ENCODE measurements at regions not wholly inside any gene's neighbourhood (a gene's known extent, or its start where the extent isn't known, plus 50 kb on each side); places are given as distances from the start of the nearest gene placed in this dataset.
"Not testable (repeated sequence)": the region's sequence is repeated elsewhere in the genome, so short reads cannot be mapped to it uniquely, and the experiment has no call there.

- Histone ChIP-seq H3K4me1 (no peaks in the 10 kb centered on the region), H3K27me3 (no peaks in the 10 kb centered on the region), H3K9me3 (no peaks in the 10 kb centered on the region), H3K36me3 (no peaks in the 10 kb centered on the region), H3K4me3 (no peak overlapping the region), H3K27ac (no peak overlapping the region)
- no peak for DNase-seq (ENCODE audit: low spot score in 2 of 2)
- peak in 1 of 2 donors; percentile 23 for TF ChIP-seq CTCF (IDR thresholded peaks at IDR 0.05)
- no peak for TF ChIP-seq POLR2A (IDR thresholded peaks at IDR 0.05)
- TF ChIP-seq POLR2AphosphoS5 (IDR thresholded peaks at IDR 0.05), result no peak
- no peak for TF ChIP-seq EP300 (IDR thresholded peaks at IDR 0.05)
These were observed 126.4 kb downstream of the KDR start for GRCh38 chr4:54999003-54999402.

DNA sequence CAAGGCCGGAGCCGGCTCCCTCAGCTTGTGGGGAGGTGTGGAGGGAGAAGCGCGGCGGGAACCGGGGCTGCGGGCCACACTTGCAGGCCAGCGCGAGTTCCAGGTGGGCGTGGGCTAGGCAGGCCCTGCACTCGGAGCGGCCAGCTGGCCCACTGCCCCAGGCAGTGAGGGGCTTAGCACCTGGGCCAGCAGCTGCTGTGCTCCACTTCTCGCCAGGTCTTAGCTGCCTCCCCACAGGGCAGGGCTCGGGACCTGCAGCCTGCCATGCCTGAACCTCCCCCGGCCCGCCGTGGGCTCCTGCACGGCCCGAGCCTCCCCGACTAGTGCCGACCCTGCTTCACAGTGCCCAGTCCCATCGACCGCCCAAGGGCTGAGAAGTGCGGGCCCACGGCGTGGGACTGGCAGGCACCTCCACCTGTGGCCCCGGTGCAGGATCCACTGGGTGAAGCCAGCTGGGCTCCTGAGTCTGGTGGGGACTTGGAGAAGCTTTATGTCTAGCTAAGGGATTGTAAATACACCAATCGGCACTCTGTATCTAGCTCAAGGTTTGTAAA, 131.8 kb downstream of the KDR start:
- H3K27me3 ChIP-seq; H3K27ac ChIP-seq; H3K36me3 ChIP-seq; DNase-seq (ENCODE audit: low spot score in 2 of 2); H3K4me3 ChIP-seq; H3K9me3 ChIP-seq; H3K4me1 ChIP-seq: not testable (repeated sequence)
- 79% methylated on average over 14 of the region's 28 CpGs for WGBS

GRCh38 chr4:54992266-54992665, 133.1 kb downstream of the KDR start:
- H3K4me3 ChIP-seq, result no peak overlapping the region
- 73% methylated on average over 1 of the region's 1 CpG for WGBS
- H3K27me3 ChIP-seq, result no peaks in the 10 kb centered on the region
- peaks cover 5% of the 10 kb centered on the region for H3K9me3 ChIP-seq
- no peak overlapping the region for H3K27ac ChIP-seq
- no peak for DNase-seq (ENCODE audit: low spot score in 2 of 2)
- TF ChIP-seq CTCF (IDR thresholded peaks at IDR 0.05), result no peak
- no peaks in the 10 kb centered on the region for H3K36me3 ChIP-seq
- no peaks in the 10 kb centered on the region for H3K4me1 ChIP-seq

GRCh38 chr4:54988655-54989054, 136.7 kb downstream of the KDR start:
- no peak for DNase-seq (ENCODE audit: low spot score in 2 of 2)
- H3K4me1 ChIP-seq, result no peaks in the 10 kb centered on the region
- peaks cover 4% of the 10 kb centered on the region for H3K9me3 ChIP-seq
- no peak overlapping the region for H3K4me3 ChIP-seq
- no peaks in the 10 kb centered on the region for H3K27me3 ChIP-seq
- TF ChIP-seq POLR2A (IDR thresholded peaks at IDR 0.05) (no peak), CTCF (IDR thresholded peaks at IDR 0.05) (no peak), POLR2AphosphoS5 (IDR thresholded peaks at IDR 0.05) (no peak)
- no peak overlapping the region for H3K27ac ChIP-seq
- H3K36me3 ChIP-seq, result no peaks in the 10 kb centered on the region

GRCh38 chr4:54986095-54986846, 139.1 kb downstream of the KDR start:
- no peak for DNase-seq (ENCODE audit: low spot score in 2 of 2)
- H3K9me3 ChIP-seq, result no peaks in the 10 kb centered on the region
- H3K4me1 ChIP-seq, result no peaks in the 10 kb centered on the region
- H3K27ac ChIP-seq, result no peak overlapping the region
- no peaks in the 10 kb centered on the region for H3K27me3 ChIP-seq
- no peaks in the 10 kb centered on the region for H3K36me3 ChIP-seq
- H3K4me3 ChIP-seq, result no peak overlapping the region
- WGBS, result 74% methylated on average over 4 of the region's 5 CpGs
- TF ChIP-seq EP300 (IDR thresholded peaks at IDR 0.05), result no peak
- no peak for TF ChIP-seq POLR2AphosphoS5 (IDR thresholded peaks at IDR 0.05)
- TF ChIP-seq POLR2A (IDR thresholded peaks at IDR 0.05), result no peak
- no peak for TF ChIP-seq CTCF (IDR thresholded peaks at IDR 0.05)

DNA sequence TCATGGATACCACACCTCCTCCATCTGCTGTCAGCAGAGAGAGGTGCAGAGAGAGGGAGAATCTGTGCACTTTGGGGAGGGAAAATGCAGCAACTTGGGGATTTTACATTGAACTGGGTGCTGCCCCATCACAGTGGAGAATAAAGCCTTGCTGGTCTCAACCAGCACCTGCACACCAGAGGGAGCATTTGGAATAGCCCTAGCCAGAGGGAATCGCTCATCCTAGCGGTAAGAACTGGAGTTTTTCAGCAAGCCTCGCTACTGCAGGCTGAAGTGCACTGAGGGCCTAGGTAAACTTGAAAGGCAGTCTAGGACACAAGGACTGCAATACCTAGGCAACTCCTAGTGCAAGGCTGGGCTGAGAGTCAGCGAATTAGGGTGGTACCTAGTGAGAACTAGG, 148.7 kb downstream of the KDR start:
- peaks cover 4% of the 10 kb centered on the region for H3K27me3 ChIP-seq
- H3K4me1 ChIP-seq, result no peaks in the 10 kb centered on the region
- no peaks in the 10 kb centered on the region for H3K36me3 ChIP-seq
- TF ChIP-seq POLR2A (IDR thresholded peaks at IDR 0.05) (no peak), POLR2AphosphoS5 (IDR thresholded peaks at IDR 0.05) (no peak), CTCF (IDR thresholded peaks at IDR 0.05) (no peak), EP300 (IDR thresholded peaks at IDR 0.05) (no peak)
- H3K9me3 ChIP-seq, result no peaks in the 10 kb centered on the region
- 73% methylated on average over 4 of the region's 4 CpGs for whole genome bisulfite sequencing
- H3K4me3 ChIP-seq, result no peak overlapping the region
- no peak for DNase-seq (ENCODE audit: low spot score in 2 of 2)
- H3K27ac ChIP-seq, result no peak overlapping the region

Measured in suprapubic skin (tissue), 4 donors.